Type B pancreatic cell (in vitro differentiated cells): ENCODE measurements at regions not wholly inside any gene's neighbourhood (a gene's known extent, or its start where the extent isn't known, plus 50 kb on each side); places are given as distances from the start of the nearest gene placed in this dataset.

ENCODE experiments used
- DNase-seq: peaks from one replicate; pipeline ENCODE4 v3.0.0; 2021; ENCODE audit warnings: mixed read lengths; ENCODE audit not compliant: unreplicated experiment; ENCODE audit errors: extremely low spot score
- H3K27ac Mint-ChIP-seq: 2 replicates; pipeline ENCODE4 v1.8.0; 2021; ENCODE audit warnings: mild to moderate bottlenecking, mixed read lengths
- H3K27me3 Mint-ChIP-seq: 2 replicates; pipeline ENCODE4 v1.8.0; 2021; ENCODE audit warnings: mixed read lengths
- H3K36me3 Mint-ChIP-seq: 2 replicates; pipeline ENCODE4 v1.8.0; 2021; ENCODE audit warnings: mixed read lengths
- H3K4me1 Mint-ChIP-seq: one replicate; pipeline ENCODE4 v1.8.0; 2021; ENCODE audit warnings: mixed read lengths; ENCODE audit not compliant: unreplicated experiment
- H3K4me3 Mint-ChIP-seq: 2 replicates; pipeline ENCODE4 v1.8.0; 2021; ENCODE audit warnings: mild to moderate bottlenecking, mixed read lengths
- H3K9me3 Mint-ChIP-seq: 2 replicates; pipeline ENCODE4 v1.8.0; 2021; ENCODE audit warnings: mixed read lengths
- TF ChIP-seq, protein P1 (sequence below): fragments of 200-600 bp; sonication (generic); conservative IDR thresholded peaks from 2 replicates; pipeline ENCODE4 v1.5.0; 2021; ENCODE audit warnings: antibody characterized with exemption, mild to moderate bottlenecking

- Mint-ChIP-seq H3K9me3 (peaks cover 5% of the 10 kb centered on the region), H3K36me3 (no peaks in the 10 kb centered on the region), H3K4me3 (no peak overlapping the region), H3K4me1 (peaks cover 33% of the 10 kb centered on the region), H3K27me3 (peaks cover 3% of the 10 kb centered on the region), H3K27ac (no peak overlapping the region)
- no peak for DNase-seq
- TF ChIP-seq, protein P1, sequence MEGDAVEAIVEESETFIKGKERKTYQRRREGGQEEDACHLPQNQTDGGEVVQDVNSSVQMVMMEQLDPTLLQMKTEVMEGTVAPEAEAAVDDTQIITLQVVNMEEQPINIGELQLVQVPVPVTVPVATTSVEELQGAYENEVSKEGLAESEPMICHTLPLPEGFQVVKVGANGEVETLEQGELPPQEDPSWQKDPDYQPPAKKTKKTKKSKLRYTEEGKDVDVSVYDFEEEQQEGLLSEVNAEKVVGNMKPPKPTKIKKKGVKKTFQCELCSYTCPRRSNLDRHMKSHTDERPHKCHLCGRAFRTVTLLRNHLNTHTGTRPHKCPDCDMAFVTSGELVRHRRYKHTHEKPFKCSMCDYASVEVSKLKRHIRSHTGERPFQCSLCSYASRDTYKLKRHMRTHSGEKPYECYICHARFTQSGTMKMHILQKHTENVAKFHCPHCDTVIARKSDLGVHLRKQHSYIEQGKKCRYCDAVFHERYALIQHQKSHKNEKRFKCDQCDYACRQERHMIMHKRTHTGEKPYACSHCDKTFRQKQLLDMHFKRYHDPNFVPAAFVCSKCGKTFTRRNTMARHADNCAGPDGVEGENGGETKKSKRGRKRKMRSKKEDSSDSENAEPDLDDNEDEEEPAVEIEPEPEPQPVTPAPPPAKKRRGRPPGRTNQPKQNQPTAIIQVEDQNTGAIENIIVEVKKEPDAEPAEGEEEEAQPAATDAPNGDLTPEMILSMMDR: no peak
Observed at GRCh38 chr9:88808019-88808656, 183.1 kb upstream of the S1PR3 start.

DNA sequence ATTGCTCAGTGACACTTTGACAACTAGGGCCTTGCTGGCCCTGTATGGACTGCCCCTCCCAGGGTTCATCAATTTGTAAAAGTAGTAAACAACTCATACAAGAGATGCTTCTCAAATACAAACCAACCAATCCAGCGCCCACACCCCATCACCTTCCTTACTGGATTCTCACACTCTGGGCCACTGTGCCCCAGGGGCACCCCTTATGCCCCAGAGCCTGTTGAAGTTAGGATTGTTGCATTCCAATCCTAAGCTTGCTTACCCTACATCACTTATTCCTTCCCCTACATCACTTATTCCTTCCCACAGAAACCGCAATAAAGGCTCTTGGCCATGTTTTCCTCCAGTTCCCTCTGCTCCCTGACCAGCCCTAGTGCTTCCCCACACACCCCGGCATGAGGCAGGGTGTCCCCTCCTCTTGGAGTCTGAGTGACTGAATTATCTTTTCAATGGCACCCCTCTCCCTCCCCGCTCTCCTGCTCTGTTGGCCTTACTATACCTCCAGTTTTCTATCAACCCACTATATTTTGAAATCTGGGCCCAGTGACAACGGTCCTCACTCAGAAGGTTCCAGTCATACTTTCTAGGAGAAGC is 182.4 kb upstream of the S1PR3 start:
- Mint-ChIP-seq H3K4me3 (no peak overlapping the region), H3K4me1 (peaks cover 36% of the 10 kb centered on the region), H3K27ac (no peak overlapping the region), H3K27me3 (peaks cover 3% of the 10 kb centered on the region), H3K9me3 (peaks cover 5% of the 10 kb centered on the region), H3K36me3 (no peaks in the 10 kb centered on the region)
- TF ChIP-seq, protein P1: no peak
- no peak for DNase-seq

- Mint-ChIP-seq H3K36me3 (no peaks in the 10 kb centered on the region), H3K4me3 (no peak overlapping the region), H3K9me3 (peaks cover under 1% of the 10 kb centered on the region), H3K27ac (no peak overlapping the region), H3K4me1 (peaks cover 33% of the 10 kb centered on the region), H3K27me3 (peaks cover 3% of the 10 kb centered on the region)
- DNase-seq: no peak
- TF ChIP-seq, protein P1: no peak
Observed at GRCh38 chr9:88809355-88810161, 181.7 kb upstream of the S1PR3 start.

GRCh38 chr9:88810826-88811225 is 180.4 kb upstream of the S1PR3 start:
- no peak for DNase-seq
- peaks cover 3% of the 10 kb centered on the region for H3K27me3 Mint-ChIP-seq
- TF ChIP-seq, protein P1: no peak
- no peaks in the 10 kb centered on the region for H3K9me3 Mint-ChIP-seq
- H3K4me1 Mint-ChIP-seq: peaks cover 44% of the 10 kb centered on the region
- no peak overlapping the region for H3K27ac Mint-ChIP-seq
- no peak overlapping the region for H3K4me3 Mint-ChIP-seq
- no peaks in the 10 kb centered on the region for H3K36me3 Mint-ChIP-seq

- no peak overlapping the region for H3K4me3 Mint-ChIP-seq
- H3K27ac Mint-ChIP-seq: no peak overlapping the region
- peaks cover 3% of the 10 kb centered on the region for H3K27me3 Mint-ChIP-seq
- no peak for DNase-seq
- TF ChIP-seq, protein P1: no peak
- no peaks in the 10 kb centered on the region for H3K36me3 Mint-ChIP-seq
- no peaks in the 10 kb centered on the region for H3K9me3 Mint-ChIP-seq
- H3K4me1 Mint-ChIP-seq: peaks cover 48% of the 10 kb centered on the region
Observed at GRCh38 chr9:88811511-88811910, 179.8 kb upstream of the S1PR3 start.
